ENCODE measurements at regions not wholly inside any gene's neighbourhood (a gene's known extent, or its start where the extent isn't known, plus 50 kb on each side); places are given as distances from the start of the nearest gene placed in this dataset.

DNA sequence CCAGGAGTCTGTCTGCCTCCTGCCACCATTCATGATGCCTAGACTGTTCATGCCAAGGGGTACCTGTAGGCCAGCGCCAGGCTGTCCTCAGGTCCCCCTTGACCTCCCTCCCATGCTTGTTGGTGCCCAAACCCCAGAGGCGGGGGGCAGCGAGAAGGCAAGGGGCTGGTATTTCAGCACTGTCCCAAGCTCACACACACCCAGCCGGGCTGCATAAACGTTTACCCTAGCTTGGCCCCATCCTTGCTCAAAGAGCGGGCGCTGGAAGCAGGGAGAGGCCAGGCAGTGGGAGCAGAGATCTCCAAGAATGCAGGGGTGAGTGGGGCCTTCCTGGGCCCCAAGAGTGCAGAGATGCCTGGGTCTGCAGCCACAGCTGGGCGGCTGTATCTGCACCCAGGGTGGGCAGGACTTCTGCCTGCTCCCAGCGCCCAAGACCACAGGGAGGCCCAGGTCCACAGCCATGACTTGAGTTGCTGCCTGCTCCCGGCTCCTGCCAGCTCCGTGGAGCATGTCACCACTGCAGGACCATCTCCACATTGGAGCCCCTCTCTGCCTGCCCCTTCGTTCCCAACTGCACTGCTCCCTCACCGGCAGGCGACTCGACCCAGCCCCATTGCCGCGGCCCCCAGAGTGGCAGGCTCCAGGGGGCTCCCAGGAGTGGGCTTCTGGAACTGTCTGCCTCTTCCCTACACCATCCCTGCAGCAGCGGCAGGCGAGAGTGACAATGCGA is 616.6 kb downstream of the METTL4 start:
- H3K9ac ChIP-seq (ENCODE audit: low read length): no peak overlapping the region

DNA sequence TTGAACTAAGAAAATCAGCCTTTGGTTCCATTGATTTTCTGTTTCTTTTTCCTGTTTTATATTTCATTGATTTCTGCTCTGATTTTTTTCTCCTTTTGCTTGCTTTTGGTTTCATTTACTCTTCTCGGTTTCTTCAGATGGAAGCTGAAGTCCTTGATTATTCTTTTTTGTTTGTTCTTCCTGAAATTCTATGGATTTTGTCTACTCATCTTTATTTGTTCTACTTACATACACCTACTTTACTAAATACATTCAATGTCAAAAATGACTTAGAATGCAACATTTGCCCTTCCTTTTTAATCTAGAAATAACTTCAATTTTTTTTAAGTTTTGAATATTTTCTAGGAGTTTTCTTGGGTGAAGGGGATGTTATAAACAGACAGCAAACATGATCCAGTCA is 612.5 kb downstream of the METTL4 start:
- H3K27me3 ChIP-seq (replicated peaks; ENCODE audit: insufficient read depth, low read length): no peaks in the 10 kb centered on the region
- H3K4me1 ChIP-seq (ENCODE audit: low read length): no peaks in the 10 kb centered on the region
- H3K36me3 ChIP-seq (replicated peaks; ENCODE audit: insufficient read depth, low read length): no peaks in the 10 kb centered on the region
- DNase-seq: no peak
- H3K9me2 ChIP-seq (replicated peaks; ENCODE audit: insufficient read depth, low read length): no peaks in the 10 kb centered on the region
- H3K9ac ChIP-seq (ENCODE audit: low read length): no peak overlapping the region
- no peak overlapping the region for H3K4me3 ChIP-seq (ENCODE audit: low read length)
- no peak overlapping the region for H3K4me2 ChIP-seq (ENCODE audit: low read depth, low read length)
- no peak overlapping the region for H3K27ac ChIP-seq (ENCODE audit: low read length)
- H4K20me1 ChIP-seq (ENCODE audit: insufficient read depth, low read length): no peaks in the 10 kb centered on the region
- no peaks in the 10 kb centered on the region for H3K79me2 ChIP-seq (ENCODE audit: low read length)
- H3F3A ChIP-seq (ENCODE audit: insufficient read depth, low read length): no peaks in the 10 kb centered on the region
- TF ChIP-seq EZH2phosphoT487 (IDR thresholded peaks at IDR 0.05; ENCODE audit: low read length) (no peak), EZH2 (optimal IDR thresholded peaks at IDR 0.05; ENCODE audit: low read depth, low read length) (no peak)
- H2AFZ ChIP-seq (ENCODE audit: low read length): no peak overlapping the region
- H3K9me3 ChIP-seq (replicated peaks; ENCODE audit: insufficient read depth, low read length): no peaks in the 10 kb centered on the region

More for the DNA sequence above, 616.6 kb downstream of the METTL4 start:
- H3K36me3 ChIP-seq (replicated peaks; ENCODE audit: insufficient read depth, low read length): no peaks in the 10 kb centered on the region
- no peak overlapping the region for H2AFZ ChIP-seq (ENCODE audit: low read length)
- H3K9me2 ChIP-seq (replicated peaks; ENCODE audit: insufficient read depth, low read length): no peaks in the 10 kb centered on the region
- H3K4me3 ChIP-seq (ENCODE audit: low read length): no peak overlapping the region
- no peaks in the 10 kb centered on the region for H3K79me2 ChIP-seq (ENCODE audit: low read length)
- no peak overlapping the region for H3K4me2 ChIP-seq (ENCODE audit: low read depth, low read length)
- no peaks in the 10 kb centered on the region for H3K9me3 ChIP-seq (replicated peaks; ENCODE audit: insufficient read depth, low read length)
- H3K27ac ChIP-seq (ENCODE audit: low read length): no peak overlapping the region
- no peaks in the 10 kb centered on the region for H3K4me1 ChIP-seq (ENCODE audit: low read length)
- H3F3A ChIP-seq (ENCODE audit: insufficient read depth, low read length): no peaks in the 10 kb centered on the region
- DNase-seq: no peak
- TF ChIP-seq, protein P1, sequence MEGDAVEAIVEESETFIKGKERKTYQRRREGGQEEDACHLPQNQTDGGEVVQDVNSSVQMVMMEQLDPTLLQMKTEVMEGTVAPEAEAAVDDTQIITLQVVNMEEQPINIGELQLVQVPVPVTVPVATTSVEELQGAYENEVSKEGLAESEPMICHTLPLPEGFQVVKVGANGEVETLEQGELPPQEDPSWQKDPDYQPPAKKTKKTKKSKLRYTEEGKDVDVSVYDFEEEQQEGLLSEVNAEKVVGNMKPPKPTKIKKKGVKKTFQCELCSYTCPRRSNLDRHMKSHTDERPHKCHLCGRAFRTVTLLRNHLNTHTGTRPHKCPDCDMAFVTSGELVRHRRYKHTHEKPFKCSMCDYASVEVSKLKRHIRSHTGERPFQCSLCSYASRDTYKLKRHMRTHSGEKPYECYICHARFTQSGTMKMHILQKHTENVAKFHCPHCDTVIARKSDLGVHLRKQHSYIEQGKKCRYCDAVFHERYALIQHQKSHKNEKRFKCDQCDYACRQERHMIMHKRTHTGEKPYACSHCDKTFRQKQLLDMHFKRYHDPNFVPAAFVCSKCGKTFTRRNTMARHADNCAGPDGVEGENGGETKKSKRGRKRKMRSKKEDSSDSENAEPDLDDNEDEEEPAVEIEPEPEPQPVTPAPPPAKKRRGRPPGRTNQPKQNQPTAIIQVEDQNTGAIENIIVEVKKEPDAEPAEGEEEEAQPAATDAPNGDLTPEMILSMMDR (IDR thresholded peaks at IDR 0.05; ENCODE audit: low read length): no peak
- TF ChIP-seq EZH2 (optimal IDR thresholded peaks at IDR 0.05; ENCODE audit: low read depth, low read length): no peak
- no peak for TF ChIP-seq EZH2phosphoT487 (IDR thresholded peaks at IDR 0.05; ENCODE audit: low read length)
- no peaks in the 10 kb centered on the region for H3K27me3 ChIP-seq (replicated peaks; ENCODE audit: insufficient read depth, low read length)
- H4K20me1 ChIP-seq (ENCODE audit: insufficient read depth, low read length): no peaks in the 10 kb centered on the region

DNA sequence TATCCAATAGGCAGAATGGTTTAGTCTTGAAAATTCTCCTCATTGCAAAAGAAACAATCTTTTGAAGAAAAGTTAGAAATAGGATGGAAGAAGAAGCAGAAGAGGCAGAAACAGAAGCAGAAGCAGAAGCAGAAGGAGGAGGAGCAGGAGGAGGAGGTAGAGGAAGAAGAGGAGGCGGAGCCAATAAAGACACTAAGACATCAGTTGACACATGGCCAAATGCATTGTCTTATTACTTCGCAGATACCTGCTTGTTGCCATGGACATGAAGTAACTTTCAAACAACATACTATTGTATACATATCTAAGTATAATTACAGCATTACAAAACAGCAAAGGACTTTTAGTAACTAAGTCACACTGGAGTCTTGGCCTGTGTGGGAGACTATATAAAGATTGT is 606.3 kb downstream of the METTL4 start:
- Histone ChIP-seq H3K4me2 (ENCODE audit: low read depth, low read length) (no peak overlapping the region), H3K4me3 (ENCODE audit: low read length) (no peak overlapping the region), H3K79me2 (ENCODE audit: low read length) (no peaks in the 10 kb centered on the region), H3K4me1 (ENCODE audit: low read length) (no peaks in the 10 kb centered on the region), H2AFZ (ENCODE audit: low read length) (no peak overlapping the region), H3K27ac (ENCODE audit: low read length) (no peak overlapping the region), H4K20me1 (ENCODE audit: insufficient read depth, low read length) (no peaks in the 10 kb centered on the region), H3K9me3 (replicated peaks; ENCODE audit: insufficient read depth, low read length) (no peaks in the 10 kb centered on the region), H3K9me2 (replicated peaks; ENCODE audit: insufficient read depth, low read length) (no peaks in the 10 kb centered on the region), H3F3A (ENCODE audit: insufficient read depth, low read length) (no peaks in the 10 kb centered on the region), H3K9ac (ENCODE audit: low read length) (no peak overlapping the region), H3K27me3 (replicated peaks; ENCODE audit: insufficient read depth, low read length) (no peaks in the 10 kb centered on the region), H3K36me3 (replicated peaks; ENCODE audit: insufficient read depth, low read length) (no peaks in the 10 kb centered on the region)
- no peak for DNase-seq
- TF ChIP-seq, protein P1 (IDR thresholded peaks at IDR 0.05; ENCODE audit: low read length): no peak
- TF ChIP-seq EZH2phosphoT487 (IDR thresholded peaks at IDR 0.05; ENCODE audit: low read length) (no peak), EZH2 (optimal IDR thresholded peaks at IDR 0.05; ENCODE audit: low read depth, low read length) (no peak)

DNA sequence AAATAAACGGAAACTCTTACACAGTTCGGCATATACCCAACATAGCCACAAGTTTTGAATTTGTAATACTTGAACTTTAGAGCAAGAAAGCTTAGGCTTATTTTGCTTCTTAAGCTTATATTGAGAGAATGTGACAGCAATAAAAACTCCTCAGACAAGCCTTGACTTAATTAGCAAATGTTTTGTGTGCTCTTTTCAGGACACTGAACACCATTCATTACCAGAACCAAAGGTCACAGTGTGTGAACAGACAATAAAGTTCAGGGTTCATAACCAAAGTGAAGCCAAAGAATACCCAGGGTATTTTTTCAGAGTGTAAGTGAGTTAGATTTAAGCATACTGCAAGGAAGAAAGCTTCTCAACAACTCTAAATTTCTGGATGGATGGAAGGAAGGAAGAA is 605.8 kb downstream of the METTL4 start:
- H3K4me2 ChIP-seq (ENCODE audit: low read depth, low read length): no peak overlapping the region
- no peaks in the 10 kb centered on the region for H3K9me3 ChIP-seq (replicated peaks; ENCODE audit: insufficient read depth, low read length)
- H3K79me2 ChIP-seq (ENCODE audit: low read length): no peaks in the 10 kb centered on the region
- no peak overlapping the region for H2AFZ ChIP-seq (ENCODE audit: low read length)
- no peaks in the 10 kb centered on the region for H3K4me1 ChIP-seq (ENCODE audit: low read length)
- H3K27me3 ChIP-seq (replicated peaks; ENCODE audit: insufficient read depth, low read length): no peaks in the 10 kb centered on the region
- no peaks in the 10 kb centered on the region for H3F3A ChIP-seq (ENCODE audit: insufficient read depth, low read length)
- no peak overlapping the region for H3K27ac ChIP-seq (ENCODE audit: low read length)
- TF ChIP-seq EZH2phosphoT487 (IDR thresholded peaks at IDR 0.05; ENCODE audit: low read length): no peak
- TF ChIP-seq EZH2 (optimal IDR thresholded peaks at IDR 0.05; ENCODE audit: low read depth, low read length): no peak
- TF ChIP-seq, protein P1 (IDR thresholded peaks at IDR 0.05; ENCODE audit: low read length): no peak
- no peak overlapping the region for H3K4me3 ChIP-seq (ENCODE audit: low read length)
- no peaks in the 10 kb centered on the region for H3K36me3 ChIP-seq (replicated peaks; ENCODE audit: insufficient read depth, low read length)
- H3K9me2 ChIP-seq (replicated peaks; ENCODE audit: insufficient read depth, low read length): no peaks in the 10 kb centered on the region
- H4K20me1 ChIP-seq (ENCODE audit: insufficient read depth, low read length): no peaks in the 10 kb centered on the region
- no peak for DNase-seq
- H3K9ac ChIP-seq (ENCODE audit: low read length): no peak overlapping the region
